Uterus (tissue), 2 donors: ENCODE measurements at regions not wholly inside any gene's neighbourhood (a gene's known extent, or its start where the extent isn't known, plus 50 kb on each side); places are given as distances from the start of the nearest gene placed in this dataset.

ENCODE experiments used
- CTCF ChIP-seq, 4 experiments: fragments of 200-600 bp in 2 of 4; fragments of 450-650 bp in 2 of 4; sonication (generic) in 2 of 4; IDR thresholded peaks; one replicate each; pipeline ENCODE4 v1.5.1; 2016 to 2019; ENCODE audit warnings: antibody characterized with exemption in 4 of 4, mild to moderate bottlenecking in 2 of 4, moderate library complexity in 1 of 4
- POLR2A ChIP-seq, 2 donors: fragments of 450-650 bp; IDR thresholded peaks; one replicate each; pipeline ENCODE4 v1.6.1; 2016; ENCODE audit warnings: antibody characterized with exemption in 2 of 2, mild to moderate bottlenecking in 1 of 2, moderate library complexity in 1 of 2

- TF ChIP-seq CTCF (IDR thresholded peaks at IDR 0.05) (no peak), POLR2A (IDR thresholded peaks at IDR 0.05) (no peak)
These were observed 210.0 kb downstream of the KLHL4 start for GRCh38 chrX:87727620-87728019.
